ENCODE measurements at regions not wholly inside any gene's neighbourhood (a gene's known extent, or its start where the extent isn't known, plus 50 kb on each side); places are given as distances from the start of the nearest gene placed in this dataset.

- H3K4me3 ChIP-seq (replicated peaks; ENCODE audit: low read depth, low read length): no peak overlapping the region
- H3K36me3 ChIP-seq (ENCODE audit: control insufficient read depth, insufficient read depth, low read length): no peaks in the 10 kb centered on the region
- H3K27me3 ChIP-seq (replicated peaks; ENCODE audit: control insufficient read depth, insufficient read depth, low read length): no peaks in the 10 kb centered on the region
- no peak for DNase-seq (ENCODE audit: extremely low read depth, insufficient read length)
- TF ChIP-seq CTCF (IDR thresholded peaks at IDR 0.05; ENCODE audit: insufficient read depth, low read length, poor library complexity, severe bottlenecking): no peak
These were observed 210.2 kb upstream of the NPY2R start for GRCh38 chr4:154998284-154998683.

GRCh38 chr4:154998773-154999172 is 209.7 kb upstream of the NPY2R start:
- DNase-seq (ENCODE audit: extremely low read depth, insufficient read length): no peak
- H3K36me3 ChIP-seq (ENCODE audit: control insufficient read depth, insufficient read depth, low read length): no peaks in the 10 kb centered on the region
- no peaks in the 10 kb centered on the region for H3K27me3 ChIP-seq (replicated peaks; ENCODE audit: control insufficient read depth, insufficient read depth, low read length)
- TF ChIP-seq CTCF (IDR thresholded peaks at IDR 0.05; ENCODE audit: insufficient read depth, low read length, poor library complexity, severe bottlenecking): no peak
- H3K4me3 ChIP-seq (replicated peaks; ENCODE audit: low read depth, low read length): no peak overlapping the region

- Histone ChIP-seq H3K27me3 (replicated peaks; ENCODE audit: control insufficient read depth, insufficient read depth, low read length) (no peaks in the 10 kb centered on the region), H3K4me3 (replicated peaks; ENCODE audit: low read depth, low read length) (no peak overlapping the region), H3K36me3 (ENCODE audit: control insufficient read depth, insufficient read depth, low read length) (no peaks in the 10 kb centered on the region)
- TF ChIP-seq CTCF (IDR thresholded peaks at IDR 0.05; ENCODE audit: insufficient read depth, low read length, poor library complexity, severe bottlenecking): no peak
- no peak for DNase-seq (ENCODE audit: extremely low read depth, insufficient read length)
These were observed 208.4 kb upstream of the NPY2R start for GRCh38 chr4:154999950-155000578.

- Histone ChIP-seq H3K36me3 (ENCODE audit: control insufficient read depth, insufficient read depth, low read length) (no peaks in the 10 kb centered on the region), H3K27me3 (replicated peaks; ENCODE audit: control insufficient read depth, insufficient read depth, low read length) (no peaks in the 10 kb centered on the region)
- TF ChIP-seq CTCF (IDR thresholded peaks at IDR 0.05; ENCODE audit: insufficient read depth, low read length, poor library complexity, severe bottlenecking): no peak
These were observed 207.2 kb upstream of the NPY2R start for GRCh38 chr4:155001251-155001650.

GRCh38 chr4:155005395-155006090 is 202.9 kb upstream of the NPY2R start:
- TF ChIP-seq CTCF (IDR thresholded peaks at IDR 0.05; ENCODE audit: insufficient read depth, low read length, poor library complexity, severe bottlenecking): no peak
- DNase-seq (ENCODE audit: extremely low read depth, insufficient read length): no peak
- Histone ChIP-seq H3K4me3 (replicated peaks; ENCODE audit: low read depth, low read length) (no peak overlapping the region), H3K27me3 (replicated peaks; ENCODE audit: control insufficient read depth, insufficient read depth, low read length) (no peaks in the 10 kb centered on the region), H3K36me3 (ENCODE audit: control insufficient read depth, insufficient read depth, low read length) (no peaks in the 10 kb centered on the region)

More at GRCh38 chr4:155001251-155001650, 207.2 kb upstream of the NPY2R start:
- DNase-seq (ENCODE audit: extremely low read depth, insufficient read length): no peak
- H3K4me3 ChIP-seq (replicated peaks; ENCODE audit: low read depth, low read length): no peak overlapping the region
